Keratinocyte (primary cell): ENCODE measurements at regions not wholly inside any gene's neighbourhood (a gene's known extent, or its start where the extent isn't known, plus 50 kb on each side); places are given as distances from the start of the nearest gene placed in this dataset.

Source experiments
- DNase-seq: peaks from one replicate; pipeline ENCODE4 v3.0.0-alpha.2; 2011; ENCODE audit warnings: low read depth, missing footprints, low spot score
- FAIRE-seq: peaks from 2 replicates; lab custom pipeline; 2011; peaks lifted over from hg19 to GRCh38; lab: Jason Lieb, UNC
- H2AFZ ChIP-seq: 2 replicates; pipeline ENCODE4 v1.6.0; 2012; ENCODE audit warnings: low read length, control low read depth, inconsistent platforms; ENCODE audit not compliant: control insufficient read depth
- H3K27ac ChIP-seq: 2 replicates; pipeline ENCODE4 v1.5.1; 2011; ENCODE audit warnings: low read length; ENCODE audit not compliant: control insufficient read depth, insufficient read depth
- H3K27me3 ChIP-seq: 3 replicates; pipeline ENCODE4 v1.6.0; 2011; ENCODE audit warnings: low read length; ENCODE audit not compliant: control insufficient read depth, insufficient read depth; ENCODE audit errors: extremely low read depth
- H3K36me3 ChIP-seq, 2 experiments: 2 replicates in 1 of 2; 3 replicates in 1 of 2; pipeline ENCODE4 v1.5.1; 2011; ENCODE audit warnings: low read length in 2 of 2, mild to moderate bottlenecking in 1 of 2; ENCODE audit not compliant: control insufficient read depth in 2 of 2, insufficient read depth in 2 of 2; ENCODE audit errors: extremely low read depth in 1 of 2
- H3K4me1 ChIP-seq: 3 replicates; pipeline ENCODE4 v1.5.1; 2011; ENCODE audit warnings: low read length; ENCODE audit not compliant: control insufficient read depth, insufficient read depth; ENCODE audit errors: extremely low read depth
- H3K4me2 ChIP-seq: 3 replicates; pipeline ENCODE4 v1.6.0; 2011; ENCODE audit warnings: low read depth, low read length; ENCODE audit not compliant: control insufficient read depth, insufficient read depth; ENCODE audit errors: extremely low read depth
- H3K4me3 ChIP-seq, 3 experiments: fragments of 200-600 bp in 1 of 3; sonication (generic) in 1 of 3; 2 replicates in 2 of 3; 3 replicates in 1 of 3; pipeline ENCODE4 v1.5.1; 2011 to 2016; ENCODE audit warnings: low read length in 3 of 3, mild to moderate bottlenecking in 3 of 3, control low read depth in 2 of 3, inconsistent platforms in 1 of 3, low read depth in 1 of 3, mixed read lengths in 1 of 3, mixed run types in 1 of 3, moderate library complexity in 1 of 3; ENCODE audit not compliant: control insufficient read depth in 2 of 3, insufficient read depth in 2 of 3; ENCODE audit errors: extremely low read depth in 1 of 3
- H3K79me2 ChIP-seq: 2 replicates; pipeline ENCODE4 v1.6.0; 2012; ENCODE audit warnings: low read length; ENCODE audit not compliant: control insufficient read depth, insufficient read depth
- H3K9ac ChIP-seq: 3 replicates; pipeline ENCODE4 v1.6.0; 2011; ENCODE audit warnings: low read length; ENCODE audit not compliant: control insufficient read depth, insufficient read depth; ENCODE audit errors: extremely low read depth
- H3K9me1 ChIP-seq: 3 replicates; pipeline ENCODE4 v1.6.0; 2011; ENCODE audit warnings: low read length; ENCODE audit not compliant: control insufficient read depth, insufficient read depth; ENCODE audit errors: extremely low read depth
- H3K9me3 ChIP-seq: 2 replicates; pipeline ENCODE4 v1.5.1; 2012; ENCODE audit warnings: low read depth, low read length; ENCODE audit not compliant: control insufficient read depth
- H4K20me1 ChIP-seq: 3 replicates; pipeline ENCODE4 v1.6.0; 2011; ENCODE audit warnings: low read length; ENCODE audit not compliant: control insufficient read depth, insufficient read depth; ENCODE audit errors: extremely low read depth
- CTCF ChIP-seq, 3 experiments: IDR thresholded peaks in 1 of 3; conservative IDR thresholded peaks in 1 of 3; optimal IDR thresholded peaks in 1 of 3; 2 replicates in 2 of 3; 3 replicates in 1 of 3; pipeline versions ENCODE3 to v1.5.1; 2011; ENCODE audit warnings: low read length in 3 of 3, mild to moderate bottlenecking in 3 of 3, moderate library complexity in 2 of 3, control low read depth in 1 of 3, inconsistent platforms in 1 of 3; ENCODE audit not compliant: insufficient read depth in 2 of 3; ENCODE audit errors: extremely low read depth in 1 of 3
- EZH2 ChIP-seq: IDR thresholded peaks from one replicate; pipeline ENCODE4 v1.6.1; 2012; ENCODE audit warnings: inconsistent platforms, mild to moderate bottlenecking, low read length, moderate library complexity
- dilution Hi-C: fragments of 300-500 bp; cut with MboI; formaldehyde crosslinking; loops from one replicate; pipeline ENCODE4 v1.7.0; 2020; ENCODE audit warnings: low sequenced_read_pairs; ENCODE audit not compliant: extremely low pct_ligation_motif_present

DNA sequence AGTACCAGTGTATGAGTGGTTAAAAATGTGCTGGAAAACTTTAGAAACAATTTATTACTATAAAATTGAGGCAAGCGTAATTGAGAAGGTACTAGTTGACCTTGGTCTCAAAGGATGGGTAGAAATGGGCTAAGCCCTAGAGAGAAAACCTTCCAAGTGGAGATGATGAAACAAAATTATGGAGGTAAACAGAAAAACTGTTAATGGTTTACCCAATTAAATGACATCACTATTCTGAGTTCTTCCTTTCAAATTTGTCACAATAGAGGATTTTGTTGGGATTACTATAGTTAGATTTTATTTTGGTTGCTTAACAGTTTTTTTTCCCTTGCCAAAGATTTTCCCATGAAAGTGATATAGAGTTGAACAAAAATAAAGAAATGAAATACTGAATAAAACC, 1302.5 kb upstream of the TENM3 start:
- no peak overlapping the region for H3K4me2 ChIP-seq
- FAIRE-seq = no peak
- no peak overlapping the region for H3K27ac ChIP-seq
- no peaks in the 10 kb centered on the region for H3K79me2 ChIP-seq
- no peaks in the 10 kb centered on the region for H3K4me1 ChIP-seq
- H3K9ac ChIP-seq = no peak overlapping the region
- no peaks in the 10 kb centered on the region for H4K20me1 ChIP-seq
- H3K9me1 ChIP-seq = no peaks in the 10 kb centered on the region
- H3K27me3 ChIP-seq = no peaks in the 10 kb centered on the region
- TF ChIP-seq CTCF (optimal IDR thresholded peaks at IDR 0.05 in 1 of 3, IDR thresholded peaks at IDR 0.05 in 1 of 3, conservative IDR thresholded peaks at IDR 0.05 in 1 of 3; ENCODE audit: extremely low read depth in 1 of 3, insufficient read depth in 2 of 3, low read length in 3 of 3) (no peak), EZH2 (no peak)
- H2AFZ ChIP-seq = no peak overlapping the region
- DNase-seq = no peak
- dilution Hi-C loops = no loop called here
- H3K36me3 ChIP-seq = no peaks in the 10 kb centered on the region
- no peaks in the 10 kb centered on the region for H3K9me3 ChIP-seq
- no peak overlapping the region for H3K4me3 ChIP-seq

- Histone ChIP-seq H2AFZ (no peak overlapping the region), H3K4me2 (no peak overlapping the region), H3K4me1 (no peaks in the 10 kb centered on the region), H3K4me3 (no peak overlapping the region), H3K36me3 (no peaks in the 10 kb centered on the region), H4K20me1 (no peaks in the 10 kb centered on the region), H3K9ac (no peak overlapping the region), H3K9me1 (no peaks in the 10 kb centered on the region), H3K27ac (no peak overlapping the region), H3K9me3 (no peaks in the 10 kb centered on the region), H3K27me3 (no peaks in the 10 kb centered on the region), H3K79me2 (no peaks in the 10 kb centered on the region)
- TF ChIP-seq EZH2 (no peak), CTCF (optimal IDR thresholded peaks at IDR 0.05 in 1 of 3, IDR thresholded peaks at IDR 0.05 in 1 of 3, conservative IDR thresholded peaks at IDR 0.05 in 1 of 3; ENCODE audit: extremely low read depth in 1 of 3, insufficient read depth in 2 of 3, low read length in 3 of 3) (no peak)
- DNase-seq (no peak), FAIRE-seq (no peak)
- dilution Hi-C loops = no loop called here
Observed at GRCh38 chr4:180942367-180942916, 1300.8 kb upstream of the TENM3 start.
